Prostate gland (tissue), 2 donors: ENCODE measurements at regions not wholly inside any gene's neighbourhood (a gene's known extent, or its start where the extent isn't known, plus 50 kb on each side); places are given as distances from the start of the nearest gene placed in this dataset.

Experiments used
- DNase-seq: peaks from one replicate; pipeline ENCODE4 v3.0.0-alpha.2; 2019; ENCODE audit warnings: low spot score
- H3K27ac ChIP-seq, 2 donors: fragments of 200-600 bp; sonication (generic); 2 replicates each; pipeline ENCODE4 v1.5.1; 2017 to 2019
- H3K27me3 ChIP-seq: fragments of 200-600 bp; sonication (generic); replicated peaks from 2 replicates; pipeline ENCODE4 v1.5.1; 2019; ENCODE audit not compliant: insufficient read depth
- H3K36me3 ChIP-seq, 2 donors: fragments of 200-600 bp; sonication (generic); 1 replicate in 1 of 2; 2 replicates in 1 of 2; pipeline versions ENCODE4 v1.5.1 to v1.8.1; 2017 to 2019
- H3K4me1 ChIP-seq: fragments of 200-600 bp; sonication (generic); replicated peaks from 2 replicates; pipeline ENCODE4 v1.5.1; 2019
- H3K4me3 ChIP-seq, 2 donors: fragments of 200-600 bp; sonication (generic); 2 replicates each; pipeline ENCODE4 v1.5.1; 2017 to 2019
- H3K9me3 ChIP-seq: fragments of 200-600 bp; sonication (generic); 2 replicates; pipeline ENCODE4 v1.5.1; 2017
- POLR2A ChIP-seq: fragments of 450-650 bp; IDR thresholded peaks from one replicate; pipeline ENCODE4 v1.6.1; 2016; ENCODE audit warnings: antibody characterized with exemption, mild to moderate bottlenecking
- POLR2AphosphoS5 ChIP-seq: sonication (generic); formaldehyde crosslinking; IDR thresholded peaks from one replicate; pipeline ENCODE4 v1.6.1; 2017; ENCODE audit warnings: antibody characterized with exemption
- WGBS: methylation state at CpG from one replicate; pipeline ENCODE4 v1.1.5; 2018; 5-methylcytosine and 5-hydroxymethylcytosine counted together
- intact Hi-C: fragments of 100-400 bp; cut with DNase I; formaldehyde crosslinking; loops from one replicate; pipeline ENCODE4 v1.14.2; 2022
- TF ChIP-seq, protein P1 (sequence below), 4 experiments: fragments of 200-600 bp in 2 of 4; fragments of 450-650 bp in 2 of 4; sonication (generic) in 2 of 4; IDR thresholded peaks; 1 replicate in 3 of 4; 2 replicates in 1 of 4; pipeline ENCODE4 v1.5.1; 2016 to 2019; ENCODE audit warnings: antibody characterized with exemption in 4 of 4, mild to moderate bottlenecking in 2 of 4, moderate library complexity in 2 of 4

DNA sequence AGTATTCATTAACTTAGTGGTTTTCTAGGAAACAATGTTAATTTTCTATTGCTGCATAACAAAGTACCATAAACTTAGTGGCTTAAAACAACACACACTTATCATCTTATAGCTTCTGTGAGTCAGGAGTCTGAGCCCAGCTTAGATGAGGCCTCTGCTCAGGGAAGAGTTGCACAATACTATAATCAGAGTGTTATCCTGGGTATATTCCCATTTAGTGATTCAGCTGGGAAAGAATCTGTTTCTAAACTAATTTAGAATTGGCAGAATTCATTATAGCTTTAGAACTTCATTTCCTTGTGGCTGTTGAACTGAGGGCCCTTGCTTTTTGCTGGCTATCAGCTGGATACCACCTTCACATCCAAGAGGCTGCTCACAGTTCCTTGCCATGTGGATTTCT is 515.5 kb downstream of the BRINP3 start:
- TF ChIP-seq POLR2AphosphoS5 = no peak
- no peak for TF ChIP-seq POLR2A
- TF ChIP-seq, protein P1, sequence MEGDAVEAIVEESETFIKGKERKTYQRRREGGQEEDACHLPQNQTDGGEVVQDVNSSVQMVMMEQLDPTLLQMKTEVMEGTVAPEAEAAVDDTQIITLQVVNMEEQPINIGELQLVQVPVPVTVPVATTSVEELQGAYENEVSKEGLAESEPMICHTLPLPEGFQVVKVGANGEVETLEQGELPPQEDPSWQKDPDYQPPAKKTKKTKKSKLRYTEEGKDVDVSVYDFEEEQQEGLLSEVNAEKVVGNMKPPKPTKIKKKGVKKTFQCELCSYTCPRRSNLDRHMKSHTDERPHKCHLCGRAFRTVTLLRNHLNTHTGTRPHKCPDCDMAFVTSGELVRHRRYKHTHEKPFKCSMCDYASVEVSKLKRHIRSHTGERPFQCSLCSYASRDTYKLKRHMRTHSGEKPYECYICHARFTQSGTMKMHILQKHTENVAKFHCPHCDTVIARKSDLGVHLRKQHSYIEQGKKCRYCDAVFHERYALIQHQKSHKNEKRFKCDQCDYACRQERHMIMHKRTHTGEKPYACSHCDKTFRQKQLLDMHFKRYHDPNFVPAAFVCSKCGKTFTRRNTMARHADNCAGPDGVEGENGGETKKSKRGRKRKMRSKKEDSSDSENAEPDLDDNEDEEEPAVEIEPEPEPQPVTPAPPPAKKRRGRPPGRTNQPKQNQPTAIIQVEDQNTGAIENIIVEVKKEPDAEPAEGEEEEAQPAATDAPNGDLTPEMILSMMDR (IDR thresholded peaks at IDR 0.05) = no peak
- no peaks in the 10 kb centered on the region for H3K9me3 ChIP-seq
- no peak overlapping the region for H3K27ac ChIP-seq
- H3K4me1 ChIP-seq = no peaks in the 10 kb centered on the region
- intact Hi-C loops = no loop called here
- H3K36me3 ChIP-seq = no peaks in the 10 kb centered on the region
- no peak overlapping the region for H3K4me3 ChIP-seq
- no peak for DNase-seq
- H3K27me3 ChIP-seq = no peaks in the 10 kb centered on the region

DNA sequence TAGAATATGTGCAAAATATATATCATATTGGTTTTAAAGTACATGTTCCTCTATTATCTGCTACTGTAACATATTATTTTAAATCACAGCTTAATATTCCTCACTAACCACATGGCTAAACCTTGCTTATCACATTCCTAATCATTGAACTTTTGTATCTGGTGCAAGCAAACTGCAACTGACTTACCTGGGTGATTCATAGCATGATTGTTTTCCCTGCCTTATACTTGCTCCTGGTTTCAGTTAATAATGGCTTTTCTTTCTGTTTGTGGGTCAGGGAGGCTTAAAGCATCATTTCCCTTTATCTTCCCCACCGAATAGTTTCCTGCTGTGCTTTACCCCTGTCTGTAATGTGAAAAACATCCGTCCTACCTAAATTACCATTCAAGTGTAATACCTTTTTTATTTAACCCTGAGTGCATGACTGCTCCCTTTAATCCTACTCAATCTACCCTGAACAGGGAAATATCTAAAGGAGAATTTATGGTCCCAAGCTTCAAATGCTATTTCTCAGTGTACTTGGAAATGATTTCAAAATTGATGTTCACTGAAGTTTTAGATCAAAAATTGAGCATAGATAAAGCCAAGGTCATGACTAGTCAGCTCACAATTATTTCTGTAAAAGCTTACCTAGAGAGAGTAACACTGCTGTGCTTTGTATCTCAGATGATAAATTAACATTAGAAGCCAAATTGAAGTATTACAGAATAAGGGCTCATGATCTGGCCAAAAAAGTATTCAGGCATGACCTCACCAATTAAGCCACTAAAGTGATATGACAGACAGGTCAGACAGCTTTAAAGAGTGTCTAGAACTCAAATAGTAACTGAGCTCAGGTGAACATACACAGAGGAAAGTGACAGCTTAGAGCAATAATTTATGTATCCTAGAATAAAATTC is 507.1 kb downstream of the BRINP3 start:
- intact Hi-C loops = no loop called here
- no peaks in the 10 kb centered on the region for H3K36me3 ChIP-seq
- no peak for DNase-seq
- no peak overlapping the region for H3K27ac ChIP-seq
- no peaks in the 10 kb centered on the region for H3K27me3 ChIP-seq
- no peaks in the 10 kb centered on the region for H3K4me1 ChIP-seq
- TF ChIP-seq, protein P1 (IDR thresholded peaks at IDR 0.05) = no peak
- TF ChIP-seq POLR2AphosphoS5 (no peak), POLR2A (no peak)
- no peak overlapping the region for H3K4me3 ChIP-seq
- H3K9me3 ChIP-seq = no peaks in the 10 kb centered on the region
- whole genome bisulfite sequencing = 23% methylated on average over 2 of the region's 2 CpGs

DNA sequence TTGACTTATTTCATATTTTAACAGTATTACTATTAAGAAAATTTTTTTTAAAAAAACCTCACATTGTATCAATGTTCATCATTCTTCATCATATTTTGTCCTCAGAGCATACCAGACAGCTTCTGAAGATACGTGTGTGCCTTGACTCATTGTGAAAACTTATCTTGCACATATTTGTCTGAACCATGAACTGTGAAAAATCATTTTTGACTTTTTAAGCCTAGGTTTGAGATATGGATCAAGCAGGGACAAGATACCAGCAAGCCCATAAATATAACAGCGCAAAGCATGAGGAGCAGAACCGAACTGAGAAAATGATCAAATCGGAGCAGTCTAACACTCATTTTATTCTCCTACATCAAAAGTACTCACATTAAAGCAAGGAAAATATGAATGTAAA is 506.0 kb downstream of the BRINP3 start:
- Histone ChIP-seq H3K27ac (no peak overlapping the region), H3K27me3 (no peaks in the 10 kb centered on the region), H3K4me1 (no peaks in the 10 kb centered on the region), H3K36me3 (no peaks in the 10 kb centered on the region), H3K9me3 (no peaks in the 10 kb centered on the region), H3K4me3 (no peak overlapping the region)
- intact Hi-C loops = no loop called here
- DNase-seq = no peak
- TF ChIP-seq POLR2A (no peak), POLR2AphosphoS5 (no peak)
- TF ChIP-seq, protein P1 (IDR thresholded peaks at IDR 0.05) = no peak
- WGBS = 93% methylated on average over 4 of the region's 4 CpGs

DNA sequence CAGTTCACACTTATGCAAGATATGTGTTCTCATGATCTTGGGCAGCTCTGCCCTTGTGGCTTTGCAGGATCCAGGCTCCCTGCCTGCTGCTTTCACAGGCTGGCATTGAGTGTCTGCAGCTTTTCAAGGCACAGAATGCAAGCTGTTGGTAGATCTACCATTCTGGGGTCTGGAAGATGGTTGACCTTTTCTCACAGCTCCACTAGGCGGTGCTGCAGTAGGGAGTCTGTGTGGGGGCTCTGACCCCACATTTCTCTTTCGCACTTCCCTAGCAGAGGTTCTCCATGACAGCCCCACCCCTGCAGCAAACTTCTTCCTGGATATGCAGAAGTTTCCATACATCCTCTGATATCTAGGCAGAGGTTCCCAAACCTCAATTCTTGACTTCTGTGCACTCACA is 500.5 kb downstream of the BRINP3 start:
- Histone ChIP-seq H3K9me3 (no peaks in the 10 kb centered on the region), H3K36me3 (no peaks in the 10 kb centered on the region), H3K27ac (no peak overlapping the region), H3K4me3 (no peak overlapping the region), H3K4me1 (no peaks in the 10 kb centered on the region), H3K27me3 (no peaks in the 10 kb centered on the region)
- intact Hi-C loops = no loop called here
- TF ChIP-seq, protein P1 (IDR thresholded peaks at IDR 0.05) = no peak
- TF ChIP-seq POLR2A (no peak), POLR2AphosphoS5 (no peak)
- no peak for DNase-seq
- 93% methylated on average over 2 of the region's 2 CpGs for WGBS
